NCI-H82 treated with DMSO at 0.1 percent for 48 hours (cell line): ENCODE measurements at regions not wholly inside any gene's neighbourhood (a gene's known extent, or its start where the extent isn't known, plus 50 kb on each side); places are given as distances from the start of the nearest gene placed in this dataset.
"Not testable (repeated sequence)": the region's sequence is repeated elsewhere in the genome, so short reads cannot be mapped to it uniquely, and the experiment has no call there.

Experiments used
- DNase-seq: peaks from one replicate; lab custom pipeline; 2025; ENCODE audit not compliant: unreplicated experiment; lab: John Stamatoyannopoulos, UW

DNA sequence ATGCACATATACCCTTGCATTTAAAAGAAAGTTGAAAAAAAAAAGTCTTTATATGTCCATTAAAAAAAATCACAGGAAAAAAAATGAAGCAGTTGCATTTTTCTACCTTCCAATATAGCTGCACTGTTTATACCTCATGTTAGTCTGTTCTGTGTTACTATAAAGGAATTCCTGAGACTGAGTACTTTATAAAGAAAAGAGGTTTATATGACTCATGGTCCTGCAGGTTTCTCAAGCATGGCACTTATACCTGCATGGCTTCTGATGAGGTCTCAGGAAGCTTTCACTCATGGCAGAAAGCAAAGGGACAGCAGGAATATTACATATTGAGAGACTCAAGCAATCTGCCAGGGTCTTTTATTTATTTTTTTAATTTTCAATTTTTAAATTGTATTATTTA lies 277.2 kb upstream of the BCHE start:
- DNase-seq, result no peak

DNA sequence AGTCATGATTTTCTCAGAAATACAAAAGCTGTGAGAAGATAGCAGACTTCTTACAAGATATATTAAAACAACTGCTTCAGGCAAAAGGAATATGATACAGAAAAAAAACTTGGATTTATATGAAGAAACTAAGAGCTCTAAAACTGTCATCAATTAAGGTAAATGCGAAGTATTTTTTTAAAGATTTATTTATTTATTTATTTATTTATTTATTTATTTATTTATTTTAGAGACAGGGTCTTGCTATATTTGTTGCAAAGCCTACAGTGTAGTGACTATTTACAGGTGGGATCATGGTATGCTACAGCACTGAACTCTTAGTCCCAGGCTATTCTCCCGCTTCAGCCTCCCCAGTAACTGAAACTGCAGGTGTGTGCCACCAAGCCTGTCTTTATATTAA lies 274.3 kb upstream of the BCHE start:
- no peak for DNase-seq

DNA sequence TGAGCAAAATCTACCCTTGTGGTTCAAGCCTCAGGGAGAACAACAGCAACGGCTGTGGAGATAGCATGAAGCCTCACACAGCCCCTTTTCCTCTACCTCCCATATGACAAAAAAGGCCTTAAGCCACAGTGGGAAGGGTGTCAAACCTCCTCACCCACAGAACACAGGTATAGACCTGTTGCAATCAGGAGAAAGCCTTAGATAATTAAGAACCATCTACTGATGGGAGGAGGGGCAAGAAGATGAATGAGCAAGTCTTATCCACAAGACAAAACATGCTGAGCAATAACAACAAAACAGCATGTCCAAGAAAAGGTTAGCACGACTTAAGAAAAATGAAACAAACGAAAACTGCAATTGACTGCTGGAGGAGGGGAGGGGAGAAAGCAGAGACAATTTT lies 272.9 kb upstream of the BCHE start:
- DNase-seq, result no peak

DNA sequence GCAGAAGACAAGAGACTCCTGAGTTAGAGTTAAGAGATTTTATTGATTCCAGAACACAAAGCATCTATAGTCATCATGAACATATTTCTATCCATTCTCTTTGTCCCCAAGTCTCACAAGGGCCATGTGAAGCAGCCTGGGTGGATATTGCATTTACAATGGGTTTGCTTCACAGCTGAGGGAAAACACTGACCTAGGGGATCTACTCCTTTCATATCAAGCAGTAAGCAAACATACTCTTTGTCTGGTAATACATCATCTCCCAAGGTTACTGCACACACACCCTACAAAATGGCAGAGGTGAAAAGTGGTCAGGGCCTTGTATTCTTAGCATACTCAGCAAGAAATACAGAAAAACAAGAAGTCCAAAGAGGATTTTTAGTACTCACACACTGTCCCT lies 267.7 kb upstream of the BCHE start:
- DNase-seq, result no peak

DNA sequence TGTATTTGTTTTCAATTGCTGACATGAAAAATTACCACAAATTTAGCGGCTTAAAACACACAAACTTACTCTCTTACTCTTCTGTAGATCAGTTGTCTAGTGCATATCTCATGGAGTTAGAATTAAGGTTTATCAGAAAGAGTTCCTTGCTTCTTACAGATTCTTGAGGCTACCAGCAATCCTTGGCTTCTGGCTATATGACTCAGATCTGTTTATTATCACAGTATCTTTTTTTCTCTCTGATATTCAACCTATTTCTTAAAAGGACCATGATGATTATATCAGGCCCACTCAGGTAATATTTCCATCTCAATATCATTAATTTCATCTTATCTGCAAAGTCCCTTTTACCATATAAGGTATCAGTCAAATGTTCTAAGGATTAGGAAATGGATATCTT lies 263.5 kb upstream of the BCHE start:
- DNase-seq, result no peak

DNA sequence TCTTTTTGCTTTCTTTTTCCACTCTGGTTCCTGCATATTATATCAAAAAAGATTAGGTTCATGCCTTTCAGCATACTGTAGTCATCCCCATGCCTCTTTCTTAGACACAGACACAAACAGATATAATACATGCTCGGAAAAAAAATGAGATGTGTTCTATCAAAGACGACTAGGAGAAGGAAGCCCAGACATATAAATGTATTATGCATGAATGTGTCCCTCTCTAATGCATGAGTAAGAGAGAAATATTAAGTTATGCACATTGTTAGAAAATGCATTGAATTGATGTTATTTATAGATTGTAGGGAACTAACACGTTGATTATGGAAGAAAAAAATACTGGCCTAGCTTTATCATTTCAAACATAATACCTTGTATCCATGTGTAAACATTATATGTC lies 252.4 kb upstream of the BCHE start:
- DNase-seq, result no peak

DNA sequence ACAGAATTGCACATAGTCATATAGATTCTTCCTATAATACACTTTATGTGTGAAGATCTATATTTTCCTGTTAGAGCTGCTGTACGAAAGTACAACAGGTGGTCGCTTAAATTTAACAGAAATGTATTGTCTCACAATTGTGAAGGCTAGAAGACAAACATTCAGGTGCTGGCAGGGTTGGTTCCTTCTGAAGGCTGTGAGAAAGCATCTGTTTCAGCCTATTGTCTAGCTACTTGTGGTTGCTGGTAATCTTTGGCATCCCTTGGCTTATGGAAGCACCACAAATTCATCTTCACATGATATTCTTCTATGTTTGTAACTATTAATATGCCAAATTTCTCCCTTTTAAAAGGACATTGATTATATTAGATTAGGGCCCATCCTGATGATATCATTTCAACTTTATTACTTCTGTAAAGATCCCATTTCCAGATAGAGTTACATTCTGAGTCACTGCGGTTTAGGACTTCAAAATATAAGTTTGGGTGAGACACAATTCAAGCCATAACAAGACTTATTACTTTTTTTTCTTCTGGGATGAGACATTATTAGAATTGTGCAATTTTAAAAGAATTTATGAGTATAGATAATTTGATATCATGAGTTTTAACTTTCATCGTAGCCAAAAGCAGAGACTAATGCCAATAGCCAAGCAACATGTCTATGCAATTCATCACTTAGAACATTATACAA lies 248.1 kb upstream of the BCHE start:
- no peak for DNase-seq

DNA sequence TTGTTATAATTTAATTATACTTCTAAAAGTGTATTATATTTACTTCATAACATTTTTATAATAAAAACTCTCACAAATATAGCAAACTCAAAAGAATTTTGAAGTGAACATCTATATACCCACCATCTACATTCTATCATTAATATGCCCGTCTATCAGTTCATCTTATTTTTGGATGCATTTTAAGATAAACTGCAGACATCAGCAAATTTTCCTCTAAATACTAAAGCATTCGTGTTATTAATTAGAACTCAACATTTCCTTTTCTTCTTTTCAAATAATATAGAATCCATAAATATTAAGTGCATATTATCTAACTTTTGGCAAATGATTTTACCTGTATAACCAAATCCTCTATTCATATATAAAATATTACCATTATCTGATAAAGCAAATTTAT lies 242.9 kb upstream of the BCHE start:
- DNase-seq, result no peak

DNA sequence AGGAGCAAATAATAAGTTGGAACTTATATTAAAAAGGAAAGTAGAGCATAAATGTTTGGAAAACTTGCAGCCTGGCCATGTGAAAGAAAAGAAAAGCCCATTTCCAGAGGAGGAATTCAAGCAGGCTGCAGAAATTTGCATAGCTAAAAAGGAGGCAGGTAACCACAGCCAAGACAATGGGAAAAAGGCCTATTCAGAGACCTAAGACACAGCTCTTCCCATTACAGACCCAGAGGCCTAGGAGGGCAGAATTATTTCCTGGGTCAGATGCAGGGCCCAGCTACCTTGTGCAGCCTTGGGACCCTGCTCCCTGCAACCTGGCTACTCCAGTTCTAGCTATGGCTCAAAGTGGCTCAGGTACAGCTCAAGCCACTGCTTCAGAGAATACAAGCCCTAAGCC lies 234.6 kb upstream of the BCHE start:
- DNase-seq, result no peak

DNA sequence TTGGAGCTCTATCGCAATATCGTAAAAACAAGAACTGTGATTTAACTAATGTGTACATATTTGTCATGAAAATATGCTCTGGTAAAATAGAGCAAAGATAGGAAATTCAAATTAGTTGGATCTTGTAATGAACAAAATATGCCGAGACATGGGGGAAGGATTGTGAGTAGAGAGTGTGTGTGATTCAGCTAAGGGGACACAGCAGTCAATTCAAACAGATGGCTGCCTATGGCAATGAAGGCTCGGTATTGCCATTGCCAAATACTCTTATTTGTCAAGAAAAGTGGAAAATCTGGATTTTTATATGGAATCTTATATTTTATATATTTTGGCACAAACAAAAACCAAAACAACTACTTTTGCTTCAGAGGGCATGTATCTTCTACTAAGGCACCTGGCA lies 227.3 kb upstream of the BCHE start:
- no peak for DNase-seq

DNA sequence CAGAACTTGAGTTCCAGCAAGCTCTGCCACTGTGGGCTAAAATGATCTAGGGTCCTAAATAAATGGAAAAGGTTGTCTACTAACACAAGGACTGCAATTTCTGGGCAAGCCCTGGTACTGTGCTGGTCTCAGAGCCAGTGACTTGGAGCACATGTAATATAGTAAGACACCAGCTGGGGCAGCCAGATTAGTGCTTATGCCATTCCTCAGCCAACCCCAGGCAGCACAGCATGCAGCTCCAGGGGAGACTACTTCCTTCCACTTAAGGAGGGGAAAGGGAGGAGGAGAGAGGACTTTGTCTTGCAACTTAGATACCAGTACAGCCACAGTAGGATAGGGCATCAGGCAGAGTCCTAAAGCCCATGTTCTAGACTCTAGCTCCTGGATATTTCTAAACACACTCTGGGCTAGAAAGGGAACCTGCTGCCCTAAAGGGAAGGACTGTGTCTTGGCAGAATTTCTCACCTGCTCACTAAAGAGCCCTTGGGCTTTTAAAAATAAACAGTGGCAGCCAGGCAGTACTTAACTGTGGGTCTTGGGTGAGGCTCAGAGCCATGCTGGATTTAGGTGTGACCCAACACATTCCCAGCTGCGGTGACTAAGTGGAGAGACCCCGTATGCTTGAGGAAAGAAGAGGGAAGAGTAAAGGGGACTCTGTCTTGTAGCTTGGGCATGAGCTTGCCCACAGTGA lies 223.7 kb upstream of the BCHE start:
- DNase-seq, result no peak

DNA sequence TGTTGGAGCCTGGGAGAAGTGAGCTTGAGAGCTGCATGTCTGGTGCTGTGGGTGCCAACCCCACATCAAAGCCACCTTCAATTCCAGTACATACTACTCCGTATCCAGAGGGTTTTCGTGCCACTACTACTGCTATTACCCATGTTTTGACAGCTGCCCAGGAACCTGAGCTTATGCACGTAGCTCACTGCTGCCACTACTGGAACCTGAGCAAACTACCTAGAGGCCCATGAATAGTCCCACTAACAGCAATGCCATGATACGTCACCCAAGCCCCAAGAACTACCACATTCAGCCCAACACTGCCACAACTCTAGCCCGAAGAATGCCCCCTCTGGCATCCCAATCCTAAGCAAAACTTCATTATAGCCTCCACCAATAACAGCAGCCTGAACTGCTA lies 215.2 kb upstream of the BCHE start:
- DNase-seq, result no peak

DNA sequence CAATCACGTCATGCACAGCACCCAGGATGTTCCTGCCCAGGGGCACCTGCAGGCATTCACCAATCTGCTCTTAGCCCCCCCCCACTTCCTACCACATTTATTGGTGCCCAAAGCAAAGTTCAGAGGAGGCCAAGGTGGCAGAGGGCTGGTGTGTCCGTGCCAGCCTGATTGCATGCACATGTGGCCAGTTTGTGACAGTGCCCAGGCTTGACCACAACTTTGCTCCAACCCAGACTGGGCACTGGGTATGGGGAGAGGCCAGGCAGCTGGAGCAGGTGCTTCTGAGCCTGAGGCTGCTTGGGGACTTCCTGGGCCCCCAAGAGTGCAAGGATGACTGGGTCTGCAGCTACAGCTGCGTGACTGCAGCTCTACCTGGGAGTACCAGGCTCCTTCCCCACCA lies 192.3 kb upstream of the BCHE start:
- DNase-seq, result no peak

DNA sequence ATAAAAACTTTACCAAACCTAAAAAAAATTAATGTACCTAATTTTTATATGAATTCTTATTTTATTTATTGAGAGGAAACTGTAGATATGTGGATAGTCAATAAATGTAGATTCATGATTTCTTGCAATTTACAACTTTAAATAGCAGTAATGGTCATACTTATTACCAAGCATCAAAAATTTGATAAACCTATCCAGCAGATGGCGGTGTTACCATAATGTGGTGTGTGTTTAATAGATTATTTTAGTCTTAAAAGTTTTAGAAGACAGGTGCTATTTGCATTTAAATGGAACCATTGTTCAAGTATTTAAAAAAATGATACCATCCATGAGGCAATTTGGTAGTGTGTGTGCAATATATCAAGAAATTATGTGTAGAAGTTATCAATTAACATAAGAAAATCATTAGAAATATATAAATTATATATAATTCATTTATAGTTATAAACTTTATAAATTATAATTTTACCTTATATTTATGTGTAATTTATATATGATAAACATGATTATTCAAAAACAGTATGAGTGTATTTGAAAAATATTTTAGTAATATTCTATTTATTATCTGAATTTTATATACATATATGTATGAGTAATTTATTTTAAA lies 176.0 kb upstream of the BCHE start:
- peak; percentile 28 for DNase-seq

DNA sequence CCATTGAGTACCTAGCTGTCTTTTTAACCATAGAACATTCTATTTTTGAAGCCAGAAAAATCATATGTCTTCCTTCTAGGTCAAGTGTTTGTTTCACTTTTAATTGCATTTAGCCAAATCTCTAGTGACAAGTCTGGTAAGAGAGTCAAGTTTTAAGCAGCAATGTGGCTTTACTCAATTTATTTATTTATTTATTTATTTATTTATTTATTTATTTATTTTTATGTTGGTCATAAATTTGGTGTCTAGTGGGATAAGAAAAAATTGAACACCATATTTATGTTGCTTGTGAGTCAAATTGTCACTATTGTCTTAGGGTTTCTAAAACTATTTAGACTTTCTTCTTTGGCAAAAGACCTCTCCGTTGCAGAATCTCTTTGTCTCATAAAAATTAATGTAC lies 174.5 kb upstream of the BCHE start:
- DNase-seq, result no peak

DNA sequence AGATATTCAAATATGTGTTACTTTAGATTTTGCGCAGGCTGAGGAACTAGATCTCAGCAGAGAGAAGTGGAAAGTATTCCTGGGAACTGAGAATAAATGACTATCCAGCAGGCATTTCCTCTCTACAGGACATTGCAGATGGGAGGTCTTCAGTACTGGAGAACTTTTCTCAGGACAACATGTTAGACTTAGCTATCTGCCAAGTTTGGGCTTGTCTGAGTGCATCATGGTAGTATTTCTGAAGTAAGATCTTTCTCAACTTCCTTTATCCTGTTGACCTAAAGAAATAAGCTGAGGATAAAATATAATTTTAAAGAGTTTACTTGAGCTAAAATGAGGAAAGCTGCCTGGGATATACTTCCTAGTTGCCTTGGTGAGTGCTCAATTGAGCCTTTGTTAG lies 167.9 kb upstream of the BCHE start:
- DNase-seq, result no peak

DNA sequence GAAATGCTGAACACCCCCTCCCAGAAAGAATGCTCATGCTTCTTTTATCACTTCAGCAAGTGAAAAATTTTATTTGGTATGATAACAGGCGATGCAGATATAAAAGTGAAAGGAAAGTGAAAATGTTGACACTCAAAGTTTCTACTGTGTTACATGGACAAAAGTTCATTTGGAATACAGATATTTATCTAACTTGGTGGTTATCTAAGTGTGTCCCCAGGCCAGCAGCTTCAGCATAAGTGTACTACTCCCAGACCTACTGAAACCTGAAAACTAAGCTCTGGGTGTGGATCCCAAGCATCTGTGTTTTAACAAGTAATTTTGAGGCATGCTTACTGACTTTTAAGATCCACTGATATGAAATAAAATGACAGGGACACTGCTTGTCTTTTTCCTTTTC lies 157.1 kb upstream of the BCHE start:
- no peak for DNase-seq

DNA sequence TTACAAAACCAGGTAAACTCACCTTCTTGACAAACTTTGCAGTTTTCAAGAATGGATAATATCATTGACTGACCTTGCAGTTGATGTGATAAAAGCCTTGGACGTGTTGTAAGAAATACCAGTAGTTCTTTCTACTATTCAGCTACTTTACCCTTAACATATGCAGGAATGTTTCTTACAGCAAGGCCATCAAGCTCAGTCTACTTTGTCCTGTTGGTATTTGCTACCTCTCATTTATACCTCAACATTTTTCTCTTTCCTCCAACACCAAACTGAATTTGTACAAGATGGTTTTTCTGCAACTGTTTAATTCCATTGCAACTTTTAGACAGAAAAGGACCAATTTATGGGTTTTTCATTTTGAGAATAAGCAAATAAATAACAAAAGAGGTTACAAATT lies 147.4 kb upstream of the BCHE start:
- no peak for DNase-seq

DNA sequence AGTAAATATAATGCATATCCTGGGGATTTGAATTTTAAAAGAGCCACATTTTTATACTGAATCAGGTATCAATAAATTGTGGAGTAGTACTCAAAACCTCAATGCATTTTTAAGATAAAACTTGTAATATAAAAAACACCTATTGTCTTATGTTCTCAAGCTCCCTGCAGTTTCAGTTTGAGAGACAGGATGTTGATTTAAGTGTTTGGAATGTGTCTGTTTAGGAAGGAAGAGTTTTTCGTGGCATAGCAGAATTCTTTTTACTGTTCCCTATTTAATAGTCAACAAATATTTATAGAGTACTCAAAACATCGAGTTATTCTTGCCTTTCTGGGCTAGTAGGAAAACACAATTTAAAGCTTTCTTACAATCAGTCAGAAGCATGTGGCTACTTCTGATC lies 146.1 kb upstream of the BCHE start:
- DNase-seq, result no peak

DNA sequence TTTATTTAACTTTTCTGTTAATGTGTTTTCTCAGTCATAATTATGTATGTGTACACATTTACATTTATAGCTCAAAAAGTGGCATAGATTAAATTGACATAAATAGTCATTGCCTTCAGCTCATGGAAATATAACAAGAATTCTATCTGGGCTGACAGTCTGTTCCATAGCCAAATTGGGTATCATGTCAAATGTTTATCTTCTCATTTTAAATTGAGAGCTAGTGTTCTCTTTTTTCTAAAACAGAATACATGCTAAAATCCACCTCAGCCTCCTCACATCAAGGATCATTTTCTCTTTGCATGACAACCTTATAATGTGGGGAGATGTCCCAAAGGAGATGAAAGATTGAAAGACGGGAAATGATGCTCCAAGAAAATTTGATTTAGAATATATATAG lies 144.1 kb upstream of the BCHE start:
- no peak for DNase-seq

DNA sequence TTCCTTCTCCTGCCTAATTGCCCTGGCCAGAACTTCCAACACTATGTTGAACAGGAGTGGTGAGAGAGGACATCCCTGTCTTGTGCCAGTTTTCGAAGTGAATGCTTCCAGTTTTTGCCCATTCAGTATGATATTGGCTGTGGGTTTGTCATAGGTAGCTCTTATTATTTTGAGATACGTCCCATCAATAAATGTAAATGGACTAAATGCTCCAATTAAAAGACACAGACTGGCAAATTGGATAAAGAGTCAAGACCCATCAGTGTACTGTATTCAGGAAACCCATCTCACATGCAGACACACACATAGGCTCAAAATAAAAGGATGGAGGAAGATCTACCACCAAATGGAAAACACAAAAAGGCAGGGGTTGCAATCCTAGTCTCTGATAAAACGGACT lies 123.6 kb upstream of the BCHE start:
- DNase-seq, result not testable (repeated sequence)

DNA sequence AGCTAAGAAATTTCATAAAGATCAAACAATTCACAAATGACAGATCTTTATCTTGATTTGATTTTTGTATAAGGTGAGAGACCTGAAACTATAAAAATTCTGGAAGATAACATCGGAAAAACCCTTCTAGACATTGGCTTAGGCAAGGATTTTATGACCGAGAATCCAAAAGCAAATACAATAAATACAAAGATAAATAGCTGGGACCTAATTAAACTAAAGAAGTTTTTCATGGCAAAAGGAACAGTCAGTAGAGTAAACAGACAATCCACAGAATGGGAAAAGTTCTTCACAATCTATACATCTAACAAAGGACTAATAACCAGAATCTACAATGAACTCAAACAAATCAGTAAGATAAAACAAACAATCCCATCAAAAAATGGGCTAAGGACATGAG lies 116.9 kb upstream of the BCHE start:
- DNase-seq, result no peak

DNA sequence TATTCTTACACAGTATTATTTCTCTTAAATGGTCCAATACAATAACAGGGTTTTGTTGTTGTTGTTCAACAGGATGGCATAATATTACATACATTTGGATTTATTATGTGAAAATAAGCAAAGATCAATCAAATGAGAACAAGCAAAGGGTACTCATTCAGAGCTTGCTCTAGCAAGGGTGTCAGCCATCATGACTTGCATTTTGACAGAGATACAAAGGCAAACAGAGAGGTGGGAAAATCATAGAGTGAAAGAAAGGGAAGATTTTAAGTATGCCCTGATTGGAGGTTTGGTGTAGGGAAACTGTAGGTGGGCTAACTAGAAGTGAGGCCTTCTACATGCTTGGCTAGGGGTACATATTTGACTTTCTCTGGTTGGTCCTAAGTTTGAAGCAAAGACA lies 109.1 kb upstream of the BCHE start:
- no peak for DNase-seq
